HCT116 (cell line): ENCODE measurements at regions not wholly inside any gene's neighbourhood (a gene's known extent, or its start where the extent isn't known, plus 50 kb on each side); places are given as distances from the start of the nearest gene placed in this dataset.

Experiments
- SRF ChIP-seq: IDR thresholded peaks from 2 replicates; pipeline ENCODE4 v1.6.1; 2012; ENCODE audit warnings: low read depth
- TF ChIP-seq, protein P1 (sequence below), 3 experiments: fragments of 200-600 bp in 1 of 3; sonication (generic) in 1 of 3; IDR thresholded peaks in 2 of 3; conservative IDR thresholded peaks in 1 of 3; 2 replicates each; pipeline ENCODE4 v1.5.1; 2012 to 2017; ENCODE audit warnings: low read depth in 2 of 3, low read length in 2 of 3, antibody characterized with exemption in 1 of 3, borderline replicate concordance in 1 of 3, control low read depth in 1 of 3, mild to moderate bottlenecking in 1 of 3, mixed read lengths in 1 of 3, mixed run types in 1 of 3, moderate library complexity in 1 of 3; ENCODE audit not compliant: insufficient read depth in 1 of 3

DNA sequence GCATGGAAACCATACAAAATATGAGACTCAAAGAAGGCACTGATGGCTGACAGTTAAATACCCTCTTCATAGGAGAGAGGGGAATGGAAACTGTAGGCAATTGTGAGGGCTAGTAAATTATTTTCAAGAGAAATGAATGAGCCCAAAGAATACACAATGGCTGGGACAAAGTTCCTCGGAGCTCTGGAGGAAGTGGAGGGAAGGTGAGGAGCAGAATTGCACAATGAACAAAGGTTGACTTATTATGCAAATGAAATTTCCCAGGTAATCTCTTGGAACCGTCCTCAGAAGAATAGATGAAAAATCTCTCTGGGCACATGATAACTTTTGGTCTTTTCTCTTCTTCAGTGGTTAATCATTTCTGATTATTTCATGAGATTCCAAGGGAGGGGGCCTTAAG, 202.6 kb upstream of the VCX start:
- TF ChIP-seq, protein P1, sequence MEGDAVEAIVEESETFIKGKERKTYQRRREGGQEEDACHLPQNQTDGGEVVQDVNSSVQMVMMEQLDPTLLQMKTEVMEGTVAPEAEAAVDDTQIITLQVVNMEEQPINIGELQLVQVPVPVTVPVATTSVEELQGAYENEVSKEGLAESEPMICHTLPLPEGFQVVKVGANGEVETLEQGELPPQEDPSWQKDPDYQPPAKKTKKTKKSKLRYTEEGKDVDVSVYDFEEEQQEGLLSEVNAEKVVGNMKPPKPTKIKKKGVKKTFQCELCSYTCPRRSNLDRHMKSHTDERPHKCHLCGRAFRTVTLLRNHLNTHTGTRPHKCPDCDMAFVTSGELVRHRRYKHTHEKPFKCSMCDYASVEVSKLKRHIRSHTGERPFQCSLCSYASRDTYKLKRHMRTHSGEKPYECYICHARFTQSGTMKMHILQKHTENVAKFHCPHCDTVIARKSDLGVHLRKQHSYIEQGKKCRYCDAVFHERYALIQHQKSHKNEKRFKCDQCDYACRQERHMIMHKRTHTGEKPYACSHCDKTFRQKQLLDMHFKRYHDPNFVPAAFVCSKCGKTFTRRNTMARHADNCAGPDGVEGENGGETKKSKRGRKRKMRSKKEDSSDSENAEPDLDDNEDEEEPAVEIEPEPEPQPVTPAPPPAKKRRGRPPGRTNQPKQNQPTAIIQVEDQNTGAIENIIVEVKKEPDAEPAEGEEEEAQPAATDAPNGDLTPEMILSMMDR (IDR thresholded peaks at IDR 0.05 in 2 of 3, conservative IDR thresholded peaks at IDR 0.05 in 1 of 3; ENCODE audit: borderline replicate concordance in 1 of 3, insufficient read depth in 1 of 3, low read depth in 2 of 3, low read length in 2 of 3): no peak
- no peak for TF ChIP-seq SRF
